Activated B cell treated with CpG ODN at 0.5 μM for 24 hours (primary cell): ENCODE measurements at regions not wholly inside any gene's neighbourhood (a gene's known extent, or its start where the extent isn't known, plus 50 kb on each side); places are given as distances from the start of the nearest gene placed in this dataset.

Experiments used
- ATAC-seq: fragments of 200-7000 bp; cut with Tn5 transposase; one replicate; pipeline ENCODE4 v1.10.0; 2021; ENCODE audit warnings: low read depth, mild to moderate bottlenecking, moderate library complexity
- CTCF ChIA-PET: fragments of 350-600 bp; sonication (Branson Sonifier 250); formaldehyde crosslinking; loops from one replicate; lab custom pipeline; 2021; ENCODE audit warnings: antibody characterized with exemption; lab: Charles Lee
- POLR2A ChIA-PET: fragments of 350-600 bp; sonication (Branson Sonifier 250); formaldehyde crosslinking; loops from one replicate; lab custom pipeline; 2021; ENCODE audit warnings: antibody characterized with exemption; lab: Charles Lee
- DNase-seq: peaks from one replicate; pipeline ENCODE4 v3.0.0; 2022
- H3K27ac Mint-ChIP-seq: one replicate; pipeline ENCODE4 v1.8.0; 2020; ENCODE audit warnings: mixed read lengths
- H3K27me3 Mint-ChIP-seq: one replicate; pipeline ENCODE4 v1.8.0; 2021; ENCODE audit warnings: mixed read lengths
- H3K36me3 Mint-ChIP-seq: one replicate; pipeline ENCODE4 v1.8.0; 2021; ENCODE audit warnings: low read depth, mixed read lengths
- H3K4me1 Mint-ChIP-seq: one replicate; pipeline ENCODE4 v1.8.0; 2021; ENCODE audit warnings: mixed read lengths
- H3K4me3 Mint-ChIP-seq: one replicate; pipeline ENCODE4 v1.8.0; 2020; ENCODE audit warnings: mild to moderate bottlenecking, mixed read lengths
- H3K9me3 Mint-ChIP-seq: one replicate; pipeline ENCODE4 v1.8.0; 2020; ENCODE audit warnings: mixed read lengths
- intact Hi-C: fragments of 100-400 bp; cut with micrococcal nuclease; formaldehyde crosslinking; loops from one replicate; pipeline ENCODE4 v1.15.1; 2024
- TF ChIP-seq, protein P1 (sequence below): fragments of 200-600 bp; IDR thresholded peaks from one replicate; pipeline ENCODE4 v1.8.0; 2022; ENCODE audit warnings: antibody characterized with exemption, mild to moderate bottlenecking

DNA sequence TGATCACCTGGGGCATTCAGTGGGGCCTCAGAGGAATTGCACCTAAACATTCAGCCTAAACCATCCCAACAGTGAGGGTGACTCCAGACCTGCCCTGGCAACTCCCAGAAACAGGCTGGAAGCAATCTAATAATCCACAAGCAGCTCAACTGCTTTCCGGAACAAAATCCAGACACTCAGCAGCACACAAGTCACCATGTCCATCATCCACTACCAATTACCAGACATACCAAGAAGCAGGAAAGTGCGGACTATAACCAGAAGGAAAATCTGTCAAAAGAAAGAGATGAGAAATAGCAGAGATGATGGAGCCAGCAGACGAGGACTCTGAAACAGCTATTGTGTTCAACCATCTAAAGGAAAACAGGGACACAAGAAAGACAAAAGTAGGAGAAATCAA is 342.6 kb upstream of the ZMIZ1 start:
- CTCF ChIA-PET = no interaction called here
- H3K4me1 Mint-ChIP-seq = no peaks in the 10 kb centered on the region
- intact Hi-C loops = no loop called here

DNA sequence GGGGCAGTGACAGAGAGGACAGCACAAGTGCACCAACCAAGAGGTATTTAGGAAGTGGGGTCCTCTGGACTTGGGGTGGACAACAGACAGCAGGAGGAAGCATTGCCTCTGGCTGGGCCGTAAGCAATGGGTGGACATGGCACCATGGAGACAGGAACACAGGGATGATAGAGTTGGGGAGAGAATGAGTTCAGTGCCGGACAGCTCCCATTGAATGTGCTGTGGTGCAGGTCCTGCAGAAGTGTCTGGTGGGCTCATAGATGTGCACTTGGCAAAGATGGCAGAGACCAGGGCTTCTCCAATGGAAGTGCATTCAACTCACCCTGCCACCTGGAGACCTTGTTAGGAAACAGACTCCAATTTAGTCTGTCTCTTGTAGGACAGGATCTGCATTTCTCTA is 341.5 kb upstream of the ZMIZ1 start:
- intact Hi-C loops = no loop called here
- no peak overlapping the region for H3K4me3 Mint-ChIP-seq
- no peaks in the 10 kb centered on the region for H3K4me1 Mint-ChIP-seq
- no peaks in the 10 kb centered on the region for H3K36me3 Mint-ChIP-seq
- TF ChIP-seq, protein P1, sequence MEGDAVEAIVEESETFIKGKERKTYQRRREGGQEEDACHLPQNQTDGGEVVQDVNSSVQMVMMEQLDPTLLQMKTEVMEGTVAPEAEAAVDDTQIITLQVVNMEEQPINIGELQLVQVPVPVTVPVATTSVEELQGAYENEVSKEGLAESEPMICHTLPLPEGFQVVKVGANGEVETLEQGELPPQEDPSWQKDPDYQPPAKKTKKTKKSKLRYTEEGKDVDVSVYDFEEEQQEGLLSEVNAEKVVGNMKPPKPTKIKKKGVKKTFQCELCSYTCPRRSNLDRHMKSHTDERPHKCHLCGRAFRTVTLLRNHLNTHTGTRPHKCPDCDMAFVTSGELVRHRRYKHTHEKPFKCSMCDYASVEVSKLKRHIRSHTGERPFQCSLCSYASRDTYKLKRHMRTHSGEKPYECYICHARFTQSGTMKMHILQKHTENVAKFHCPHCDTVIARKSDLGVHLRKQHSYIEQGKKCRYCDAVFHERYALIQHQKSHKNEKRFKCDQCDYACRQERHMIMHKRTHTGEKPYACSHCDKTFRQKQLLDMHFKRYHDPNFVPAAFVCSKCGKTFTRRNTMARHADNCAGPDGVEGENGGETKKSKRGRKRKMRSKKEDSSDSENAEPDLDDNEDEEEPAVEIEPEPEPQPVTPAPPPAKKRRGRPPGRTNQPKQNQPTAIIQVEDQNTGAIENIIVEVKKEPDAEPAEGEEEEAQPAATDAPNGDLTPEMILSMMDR = no peak
- peaks cover 7% of the 10 kb centered on the region for H3K27me3 Mint-ChIP-seq
- DNase-seq (no peak), ATAC-seq (no peak)
- CTCF ChIA-PET = no interaction called here
- H3K27ac Mint-ChIP-seq = no peak overlapping the region
- H3K9me3 Mint-ChIP-seq = no peaks in the 10 kb centered on the region
- POLR2A ChIA-PET = no interaction called here

More for the DNA sequence above, 342.6 kb upstream of the ZMIZ1 start:
- no peaks in the 10 kb centered on the region for H3K9me3 Mint-ChIP-seq
- no peak overlapping the region for H3K4me3 Mint-ChIP-seq
- H3K27me3 Mint-ChIP-seq = peaks cover 9% of the 10 kb centered on the region
- TF ChIP-seq, protein P1 = no peak
- no peak for ATAC-seq
- DNase-seq = no peak
- no peak overlapping the region for H3K27ac Mint-ChIP-seq
- POLR2A ChIA-PET = no interaction called here
- no peaks in the 10 kb centered on the region for H3K36me3 Mint-ChIP-seq

DNA sequence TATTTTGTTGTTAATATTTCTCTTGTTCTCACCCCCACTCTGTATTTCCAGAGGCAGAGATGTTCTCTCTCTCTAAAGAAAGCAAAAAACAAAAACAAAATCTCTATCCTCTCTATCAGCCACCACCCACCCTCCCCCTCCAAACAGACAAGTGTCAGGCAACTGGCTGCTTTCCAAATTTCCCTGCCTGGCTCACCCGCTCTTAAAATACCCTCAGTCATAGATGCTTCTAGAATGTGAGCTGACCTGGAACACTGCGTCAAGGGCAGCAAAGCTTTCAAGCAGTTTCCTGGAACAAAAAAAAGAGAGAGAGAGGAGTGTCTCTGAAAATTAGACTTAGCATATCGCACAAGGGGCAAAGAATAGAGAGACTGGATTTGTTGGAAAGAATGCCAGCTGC is 341.0 kb upstream of the ZMIZ1 start:
- Mint-ChIP-seq H3K36me3 (no peaks in the 10 kb centered on the region), H3K27me3 (peaks cover 6% of the 10 kb centered on the region), H3K4me1 (no peaks in the 10 kb centered on the region), H3K27ac (no peak overlapping the region), H3K4me3 (no peak overlapping the region), H3K9me3 (no peaks in the 10 kb centered on the region)
- ATAC-seq (no peak), DNase-seq (no peak)
- intact Hi-C loops = no loop called here
- ChIA-PET CTCF (interaction anchor here (1.1 kb wide), 1 partner anchor 467 kb away, joined by 3 read pairs; no protein-coding TSS in a partner anchor), POLR2A (no interaction called here)
- TF ChIP-seq, protein P1 = no peak

DNA sequence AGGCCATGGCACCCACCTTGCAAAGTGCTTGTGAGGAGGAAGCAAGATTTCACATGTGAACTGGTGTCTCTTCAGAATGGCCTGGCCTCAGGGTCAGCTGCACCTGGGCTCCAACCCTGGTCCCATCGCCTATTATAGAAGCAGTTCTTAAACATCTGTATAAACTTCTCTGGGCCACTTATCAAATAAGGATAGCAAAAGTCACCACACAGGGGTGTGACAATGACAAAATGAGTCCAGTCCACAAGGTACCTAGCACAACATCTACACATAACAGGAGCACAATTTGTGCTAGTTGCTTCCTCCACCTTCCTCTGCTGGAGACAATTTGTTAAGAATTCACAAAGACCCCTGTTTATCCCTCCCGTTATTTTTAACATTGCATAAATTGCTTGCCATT is 340.6 kb upstream of the ZMIZ1 start:
- Mint-ChIP-seq H3K36me3 (no peaks in the 10 kb centered on the region), H3K27ac (no peak overlapping the region), H3K27me3 (peaks cover 6% of the 10 kb centered on the region), H3K9me3 (no peaks in the 10 kb centered on the region), H3K4me3 (no peak overlapping the region), H3K4me1 (no peaks in the 10 kb centered on the region)
- TF ChIP-seq, protein P1 = no peak
- CTCF ChIA-PET = interaction anchor here (1.1 kb wide), 1 partner anchor 467 kb away, joined by 3 read pairs; no protein-coding TSS in a partner anchor
- POLR2A ChIA-PET = no interaction called here
- DNase-seq = no peak
- intact Hi-C loops = no loop called here
- ATAC-seq = no peak

DNA sequence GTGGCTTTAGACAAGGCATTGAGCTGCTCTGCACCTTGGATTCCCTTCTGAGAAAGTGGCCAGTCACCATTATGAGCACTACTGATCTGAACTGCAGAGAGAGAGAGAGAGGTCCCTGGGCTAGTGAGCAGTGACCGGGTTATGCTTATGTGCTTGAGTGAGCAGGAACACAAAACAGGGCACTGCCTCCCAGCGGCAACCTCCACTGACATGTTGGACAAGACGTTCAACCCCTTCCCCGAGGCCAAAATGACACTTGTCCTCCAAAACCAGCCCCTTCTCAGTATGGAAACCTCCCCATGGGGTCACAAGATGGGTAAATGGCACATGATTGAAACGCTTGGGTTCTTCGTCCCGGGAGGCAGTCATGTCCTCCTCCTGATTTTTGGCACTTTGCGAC is 339.4 kb upstream of the ZMIZ1 start:
- Mint-ChIP-seq H3K4me1 (no peaks in the 10 kb centered on the region), H3K4me3 (no peak overlapping the region), H3K27me3 (no peaks in the 10 kb centered on the region), H3K36me3 (no peaks in the 10 kb centered on the region), H3K27ac (no peak overlapping the region), H3K9me3 (no peaks in the 10 kb centered on the region)
- DNase-seq = no peak
- ATAC-seq = no peak
- intact Hi-C loops = no loop called here
- ChIA-PET POLR2A (no interaction called here), CTCF (interaction anchor here (1.2 kb wide), 1 partner anchor 682 kb away, joined by 3 read pairs; no protein-coding TSS in a partner anchor)
- TF ChIP-seq, protein P1 = no peak
